Osteoblast (primary cell): ENCODE measurements at regions not wholly inside any gene's neighbourhood (a gene's known extent, or its start where the extent isn't known, plus 50 kb on each side); places are given as distances from the start of the nearest gene placed in this dataset.

Experiments used
- DNase-seq: peaks from one replicate; pipeline ENCODE4 v3.0.0; 2011; ENCODE audit warnings: low spot score, mixed read lengths; ENCODE audit not compliant: insufficient read length; ENCODE audit errors: missing footprints
- H2AFZ ChIP-seq: 2 replicates; pipeline ENCODE4 v1.6.0; 2011; ENCODE audit warnings: mild to moderate bottlenecking, low read length
- H3K27ac ChIP-seq: 2 replicates; pipeline ENCODE4 v1.5.1; 2011; ENCODE audit warnings: mild to moderate bottlenecking, low read depth, low read length, moderate library complexity
- H3K27me3 ChIP-seq: 2 replicates; pipeline ENCODE4 v1.6.0; 2012; ENCODE audit warnings: mild to moderate bottlenecking, control low read depth, inconsistent platforms, low read length, moderate library complexity; ENCODE audit not compliant: insufficient read depth
- H3K36me3 ChIP-seq: 2 replicates; pipeline ENCODE4 v1.5.1; 2011; ENCODE audit warnings: mild to moderate bottlenecking, low read length, control low read depth, moderate library complexity; ENCODE audit not compliant: insufficient read depth
- H3K4me1 ChIP-seq: 2 replicates; pipeline ENCODE4 v1.5.1; 2011; ENCODE audit warnings: mild to moderate bottlenecking, low read length, control low read depth, moderate library complexity; ENCODE audit not compliant: insufficient read depth
- H3K4me2 ChIP-seq: 2 replicates; pipeline ENCODE4 v1.6.0; 2011; ENCODE audit warnings: mild to moderate bottlenecking, low read length; ENCODE audit not compliant: insufficient read depth
- H3K4me3 ChIP-seq: fragments of 200-600 bp; sonication (generic); 3 replicates; pipeline ENCODE4 v1.5.1; 2012; ENCODE audit warnings: mild to moderate bottlenecking, low read length, inconsistent platforms; ENCODE audit not compliant: insufficient read depth
- H3K79me2 ChIP-seq: 2 replicates; pipeline ENCODE4 v1.6.0; 2012; ENCODE audit warnings: mild to moderate bottlenecking, low read length, control low read depth, inconsistent platforms; ENCODE audit not compliant: insufficient read depth
- H3K9me3 ChIP-seq: 2 replicates; pipeline ENCODE4 v1.5.1; 2011; ENCODE audit warnings: low read depth, low read length, control low read depth
- H4K20me1 ChIP-seq: 2 replicates; pipeline ENCODE4 v1.6.0; 2012; ENCODE audit warnings: mild to moderate bottlenecking, low read length, control low read depth; ENCODE audit not compliant: insufficient read depth
- TF ChIP-seq, protein P1 (sequence below): IDR thresholded peaks from 2 replicates; pipeline ENCODE4 v1.5.1; 2011; ENCODE audit warnings: mild to moderate bottlenecking, low read depth, low read length, moderate library complexity; ENCODE audit errors: extremely low read depth

DNA sequence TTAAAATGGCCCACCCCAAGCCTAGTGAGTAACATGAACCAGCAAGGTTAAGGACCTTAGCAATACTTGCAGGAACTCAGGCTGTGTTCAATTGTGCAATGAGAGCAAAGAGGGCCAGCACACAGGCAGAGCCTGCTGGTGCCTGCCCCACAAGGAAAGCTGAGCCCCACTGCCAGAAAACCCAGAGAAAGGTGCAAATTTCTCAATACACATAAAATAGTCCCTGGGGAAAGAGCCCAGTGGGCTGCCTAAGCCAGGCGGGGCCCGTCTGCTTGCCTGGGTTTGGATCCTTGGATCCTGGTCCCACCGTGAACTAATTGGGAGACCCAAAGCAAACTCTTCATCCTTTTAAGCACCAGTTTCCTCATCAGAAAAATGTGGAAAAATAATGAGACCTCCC, 128.5 kb upstream of the CACNA1E start:
- DNase-seq, result no peak
- no peaks in the 10 kb centered on the region for H3K27me3 ChIP-seq
- H4K20me1 ChIP-seq, result no peaks in the 10 kb centered on the region
- no peaks in the 10 kb centered on the region for H3K79me2 ChIP-seq
- no peak overlapping the region for H3K4me3 ChIP-seq
- no peak overlapping the region for H3K4me2 ChIP-seq
- TF ChIP-seq, protein P1, sequence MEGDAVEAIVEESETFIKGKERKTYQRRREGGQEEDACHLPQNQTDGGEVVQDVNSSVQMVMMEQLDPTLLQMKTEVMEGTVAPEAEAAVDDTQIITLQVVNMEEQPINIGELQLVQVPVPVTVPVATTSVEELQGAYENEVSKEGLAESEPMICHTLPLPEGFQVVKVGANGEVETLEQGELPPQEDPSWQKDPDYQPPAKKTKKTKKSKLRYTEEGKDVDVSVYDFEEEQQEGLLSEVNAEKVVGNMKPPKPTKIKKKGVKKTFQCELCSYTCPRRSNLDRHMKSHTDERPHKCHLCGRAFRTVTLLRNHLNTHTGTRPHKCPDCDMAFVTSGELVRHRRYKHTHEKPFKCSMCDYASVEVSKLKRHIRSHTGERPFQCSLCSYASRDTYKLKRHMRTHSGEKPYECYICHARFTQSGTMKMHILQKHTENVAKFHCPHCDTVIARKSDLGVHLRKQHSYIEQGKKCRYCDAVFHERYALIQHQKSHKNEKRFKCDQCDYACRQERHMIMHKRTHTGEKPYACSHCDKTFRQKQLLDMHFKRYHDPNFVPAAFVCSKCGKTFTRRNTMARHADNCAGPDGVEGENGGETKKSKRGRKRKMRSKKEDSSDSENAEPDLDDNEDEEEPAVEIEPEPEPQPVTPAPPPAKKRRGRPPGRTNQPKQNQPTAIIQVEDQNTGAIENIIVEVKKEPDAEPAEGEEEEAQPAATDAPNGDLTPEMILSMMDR, result no peak
- no peaks in the 10 kb centered on the region for H3K4me1 ChIP-seq
- no peak overlapping the region for H3K27ac ChIP-seq
- no peak overlapping the region for H2AFZ ChIP-seq
- no peaks in the 10 kb centered on the region for H3K36me3 ChIP-seq
- H3K9me3 ChIP-seq, result no peaks in the 10 kb centered on the region

DNA sequence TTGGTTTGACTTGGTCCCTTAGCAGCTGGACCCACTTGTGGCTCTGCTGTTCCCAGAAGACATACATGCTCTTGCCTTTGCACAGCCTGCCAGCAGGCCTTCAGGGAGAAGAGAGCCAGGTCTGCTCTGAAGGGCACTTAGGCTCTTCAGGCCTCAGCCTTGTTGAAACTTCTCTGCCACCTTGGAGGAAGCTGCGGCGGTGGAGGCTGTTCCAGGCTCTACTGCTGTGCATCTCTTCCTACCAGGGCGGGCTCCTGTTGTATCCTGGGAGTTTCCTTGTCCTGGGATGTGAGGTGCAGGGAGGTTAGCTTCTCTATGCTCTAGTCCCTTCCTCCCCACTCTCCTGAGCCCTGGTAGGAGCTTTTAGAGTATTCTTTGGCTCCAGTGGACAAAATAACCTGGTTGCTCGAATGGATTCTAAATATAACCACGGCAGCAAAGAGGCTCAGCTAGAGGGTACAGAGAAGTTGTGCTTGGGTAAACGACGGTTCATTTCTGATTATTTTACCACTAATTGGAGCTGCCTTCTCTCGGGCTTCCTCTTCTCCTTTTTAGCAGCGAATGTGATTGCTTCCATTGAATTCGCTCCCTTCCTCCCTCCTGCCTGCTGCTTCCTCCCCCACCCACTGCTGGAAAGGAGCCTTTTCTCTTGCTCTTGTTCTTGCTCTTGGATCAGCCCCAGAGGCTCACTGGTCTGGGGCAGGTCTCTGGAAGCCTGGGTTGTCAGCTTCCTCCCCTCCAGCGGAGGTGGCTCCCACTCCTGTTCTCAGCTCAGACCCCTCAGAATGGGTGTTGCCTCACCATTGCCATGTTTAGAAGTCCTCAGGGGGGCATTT, 126.6 kb upstream of the CACNA1E start:
- H4K20me1 ChIP-seq, result no peaks in the 10 kb centered on the region
- DNase-seq, result no peak
- TF ChIP-seq, protein P1, result no peak

DNA sequence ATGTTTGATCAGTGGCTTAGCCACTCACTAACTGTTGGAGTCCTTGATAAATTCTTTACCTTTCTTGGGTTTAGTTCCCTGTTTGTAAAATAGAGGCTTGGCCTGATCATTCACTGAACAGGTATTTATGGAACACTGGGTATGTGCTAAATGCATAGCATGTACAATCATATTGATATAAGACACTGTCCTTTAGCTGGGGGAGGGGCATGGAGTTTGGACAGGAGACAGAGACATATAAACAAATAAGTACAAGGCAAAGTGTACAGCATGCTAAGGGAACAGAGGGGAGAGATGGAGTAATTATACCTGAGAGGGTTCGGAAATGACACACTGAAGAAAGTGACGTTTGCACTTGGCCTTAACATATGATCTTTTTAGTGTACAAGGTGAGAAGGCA, 124.3 kb upstream of the CACNA1E start:
- no peak for DNase-seq
- Histone ChIP-seq H3K36me3 (no peaks in the 10 kb centered on the region), H3K9me3 (no peaks in the 10 kb centered on the region), H3K4me1 (no peaks in the 10 kb centered on the region), H3K27ac (no peak overlapping the region), H3K4me3 (no peak overlapping the region), H4K20me1 (no peaks in the 10 kb centered on the region), H2AFZ (no peak overlapping the region), H3K79me2 (no peaks in the 10 kb centered on the region), H3K27me3 (no peaks in the 10 kb centered on the region), H3K4me2 (no peak overlapping the region)
- TF ChIP-seq, protein P1, result no peak

More for the DNA sequence above, 126.6 kb upstream of the CACNA1E start:
- Histone ChIP-seq H3K9me3 (no peaks in the 10 kb centered on the region), H3K27me3 (no peaks in the 10 kb centered on the region), H3K36me3 (no peaks in the 10 kb centered on the region), H3K27ac (no peak overlapping the region), H3K79me2 (no peaks in the 10 kb centered on the region), H3K4me1 (no peaks in the 10 kb centered on the region), H2AFZ (no peak overlapping the region), H3K4me3 (no peak overlapping the region), H3K4me2 (no peak overlapping the region)

DNA sequence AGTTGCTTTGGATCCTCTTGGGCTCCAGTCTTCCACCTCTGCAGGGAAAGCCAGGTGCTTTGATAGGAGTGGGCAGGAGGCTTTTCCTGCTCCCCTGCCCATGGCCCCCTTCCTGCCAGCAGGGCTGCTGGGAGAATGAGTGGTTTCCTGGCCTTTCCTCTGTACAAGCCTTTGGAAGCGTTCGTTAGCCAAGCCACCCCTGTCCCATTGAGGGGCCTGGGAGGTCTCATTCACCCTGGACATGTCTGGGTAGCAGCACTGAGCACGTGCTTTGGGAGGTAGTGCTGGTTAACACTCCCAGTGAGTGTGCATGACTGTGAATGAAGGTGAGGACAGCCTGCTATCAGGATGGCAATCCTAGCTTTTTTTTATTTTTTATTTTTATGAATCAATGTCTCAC, 118.5 kb upstream of the CACNA1E start:
- Histone ChIP-seq H3K4me1 (no peaks in the 10 kb centered on the region), H3K4me2 (no peak overlapping the region), H3K36me3 (no peaks in the 10 kb centered on the region), H3K27ac (no peak overlapping the region), H3K27me3 (no peaks in the 10 kb centered on the region), H3K4me3 (no peak overlapping the region), H3K79me2 (no peaks in the 10 kb centered on the region), H2AFZ (no peak overlapping the region), H4K20me1 (no peaks in the 10 kb centered on the region), H3K9me3 (no peaks in the 10 kb centered on the region)
- TF ChIP-seq, protein P1, result no peak
- no peak for DNase-seq
